ENCODE measurements at regions not wholly inside any gene's neighbourhood (a gene's known extent, or its start where the extent isn't known, plus 50 kb on each side); places are given as distances from the start of the nearest gene placed in this dataset.

GRCh38 chr18:40613721-40614120 lies 1341.3 kb upstream of the PIK3C3 start:
- TF ChIP-seq CTCF (conservative IDR thresholded peaks at IDR 0.05 in 1 of 2, IDR thresholded peaks at IDR 0.05 in 1 of 2; ENCODE audit: extremely low read depth in 1 of 2, insufficient read depth in 1 of 2, low read depth in 1 of 2, low read length in 2 of 2) (no peak), EZH2 (IDR thresholded peaks at IDR 0.05; ENCODE audit: borderline replicate concordance, low read length) (no peak)
